ENCODE measurements at regions not wholly inside any gene's neighbourhood (a gene's known extent, or its start where the extent isn't known, plus 50 kb on each side); places are given as distances from the start of the nearest gene placed in this dataset.
A peak's percentile ranks its signal among the peaks of the same experiment; 100 is the strongest.

DNA sequence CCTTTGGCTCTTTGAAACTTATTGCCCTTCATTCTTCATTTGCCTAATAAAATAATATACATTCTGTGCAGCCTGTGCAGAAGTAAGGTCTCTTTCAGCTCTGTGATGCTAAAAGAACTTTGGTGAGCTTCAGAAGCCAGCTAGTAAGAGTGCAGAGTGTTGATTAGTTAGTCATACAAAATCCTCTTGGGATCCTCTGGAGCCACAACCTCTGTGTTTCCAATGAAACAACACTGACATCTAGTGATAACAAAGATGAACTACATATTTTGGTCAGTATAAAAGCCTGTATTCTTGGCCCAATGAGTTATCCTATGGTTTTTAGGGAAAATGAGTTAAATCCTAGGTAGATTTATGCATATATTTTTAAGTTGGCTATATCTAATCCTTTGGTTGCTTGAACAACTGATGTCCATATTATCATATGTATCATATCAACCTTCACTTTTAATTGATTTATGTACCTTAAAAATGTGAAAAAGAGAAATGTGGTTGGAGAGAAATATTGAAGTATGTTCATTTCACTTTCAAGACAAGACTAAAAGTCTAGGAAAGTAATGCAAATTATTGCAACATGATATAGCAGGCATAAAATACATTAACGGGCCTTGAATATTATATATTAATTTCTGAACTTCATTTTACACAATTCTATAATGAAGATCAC lies 158.4 kb downstream of the KLHL28 start:
- Mint-ChIP-seq H3K36me3 (no peaks in the 10 kb centered on the region), H3K4me1 (ENCODE audit: unreplicated experiment) (peaks cover 6% of the 10 kb centered on the region), H3K27ac (no peak overlapping the region), H3K4me3 (no peak overlapping the region), H3K27me3 (peaks cover 4% of the 10 kb centered on the region), H3K9me3 (peaks cover 4% of the 10 kb centered on the region)
- TF ChIP-seq, protein P1, sequence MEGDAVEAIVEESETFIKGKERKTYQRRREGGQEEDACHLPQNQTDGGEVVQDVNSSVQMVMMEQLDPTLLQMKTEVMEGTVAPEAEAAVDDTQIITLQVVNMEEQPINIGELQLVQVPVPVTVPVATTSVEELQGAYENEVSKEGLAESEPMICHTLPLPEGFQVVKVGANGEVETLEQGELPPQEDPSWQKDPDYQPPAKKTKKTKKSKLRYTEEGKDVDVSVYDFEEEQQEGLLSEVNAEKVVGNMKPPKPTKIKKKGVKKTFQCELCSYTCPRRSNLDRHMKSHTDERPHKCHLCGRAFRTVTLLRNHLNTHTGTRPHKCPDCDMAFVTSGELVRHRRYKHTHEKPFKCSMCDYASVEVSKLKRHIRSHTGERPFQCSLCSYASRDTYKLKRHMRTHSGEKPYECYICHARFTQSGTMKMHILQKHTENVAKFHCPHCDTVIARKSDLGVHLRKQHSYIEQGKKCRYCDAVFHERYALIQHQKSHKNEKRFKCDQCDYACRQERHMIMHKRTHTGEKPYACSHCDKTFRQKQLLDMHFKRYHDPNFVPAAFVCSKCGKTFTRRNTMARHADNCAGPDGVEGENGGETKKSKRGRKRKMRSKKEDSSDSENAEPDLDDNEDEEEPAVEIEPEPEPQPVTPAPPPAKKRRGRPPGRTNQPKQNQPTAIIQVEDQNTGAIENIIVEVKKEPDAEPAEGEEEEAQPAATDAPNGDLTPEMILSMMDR (conservative IDR thresholded peaks at IDR 0.05): peak; percentile 87
- no peak for DNase-seq (ENCODE audit: extremely low spot score, unreplicated experiment)

- H3K27me3 Mint-ChIP-seq: no peaks in the 10 kb centered on the region
- DNase-seq (ENCODE audit: extremely low spot score, unreplicated experiment): no peak
- peaks cover 6% of the 10 kb centered on the region for H3K4me1 Mint-ChIP-seq (ENCODE audit: unreplicated experiment)
- no peaks in the 10 kb centered on the region for H3K36me3 Mint-ChIP-seq
- TF ChIP-seq, protein P1 (conservative IDR thresholded peaks at IDR 0.05): no peak
- H3K27ac Mint-ChIP-seq: no peak overlapping the region
- H3K4me3 Mint-ChIP-seq: no peak overlapping the region
- H3K9me3 Mint-ChIP-seq: peaks cover 4% of the 10 kb centered on the region
Measured at GRCh38 chr14:44798386-44799242, 163.1 kb downstream of the KLHL28 start.

DNA sequence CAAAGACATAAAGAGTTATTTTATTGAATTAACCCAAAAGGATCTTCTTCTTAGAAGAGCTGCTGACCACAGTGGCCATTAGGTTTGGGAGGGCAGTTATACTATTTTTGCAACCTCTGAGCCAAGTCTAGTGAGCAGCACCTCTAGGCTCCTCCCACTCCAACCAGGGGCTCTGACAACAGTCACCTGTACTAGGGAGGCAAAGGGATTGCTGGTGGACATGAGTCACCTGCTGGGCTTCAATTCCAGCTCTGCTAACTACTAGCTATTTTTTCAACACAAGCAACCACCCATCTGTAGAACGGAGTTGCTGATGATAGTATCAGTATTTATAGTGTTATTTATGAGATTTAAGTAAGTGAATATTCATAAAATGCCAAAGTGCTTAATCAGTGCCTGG lies 166.0 kb downstream of the KLHL28 start:
- TF ChIP-seq, protein P1 (conservative IDR thresholded peaks at IDR 0.05): no peak
- no peak overlapping the region for H3K4me3 Mint-ChIP-seq
- no peaks in the 10 kb centered on the region for H3K4me1 Mint-ChIP-seq (ENCODE audit: unreplicated experiment)
- no peak overlapping the region for H3K27ac Mint-ChIP-seq
- H3K9me3 Mint-ChIP-seq: peaks cover 4% of the 10 kb centered on the region
- H3K36me3 Mint-ChIP-seq: no peaks in the 10 kb centered on the region
- DNase-seq (ENCODE audit: extremely low spot score, unreplicated experiment): no peak
- H3K27me3 Mint-ChIP-seq: no peaks in the 10 kb centered on the region

- H3K27me3 Mint-ChIP-seq: no peaks in the 10 kb centered on the region
- DNase-seq (ENCODE audit: extremely low spot score, unreplicated experiment): no peak
- H3K9me3 Mint-ChIP-seq: no peaks in the 10 kb centered on the region
- no peaks in the 10 kb centered on the region for H3K4me1 Mint-ChIP-seq (ENCODE audit: unreplicated experiment)
- H3K27ac Mint-ChIP-seq: no peak overlapping the region
- TF ChIP-seq, protein P1 (conservative IDR thresholded peaks at IDR 0.05): no peak
- H3K4me3 Mint-ChIP-seq: no peak overlapping the region
- H3K36me3 Mint-ChIP-seq: no peaks in the 10 kb centered on the region
Measured at GRCh38 chr14:44791730-44792129, 170.0 kb downstream of the KLHL28 start.

DNA sequence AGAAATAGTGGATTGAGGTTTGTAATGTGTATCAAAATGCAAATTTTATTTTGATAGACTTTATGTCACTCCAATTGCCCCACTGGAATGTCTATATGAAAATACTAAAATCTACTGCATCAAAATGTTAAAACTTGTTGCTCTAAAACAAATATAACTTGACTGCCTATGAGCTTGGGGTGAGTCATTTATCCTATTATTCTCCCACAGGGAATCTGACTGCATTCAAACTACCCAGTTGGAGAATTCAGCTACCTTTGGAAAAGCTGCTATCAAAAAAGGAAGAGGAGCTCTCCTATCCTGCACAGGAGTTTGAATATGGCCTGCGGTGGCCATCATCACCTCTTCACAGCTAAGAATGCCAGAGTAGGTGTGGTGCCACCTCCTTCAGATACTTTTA lies 173.1 kb downstream of the KLHL28 start:
- no peaks in the 10 kb centered on the region for H3K27me3 Mint-ChIP-seq
- H3K36me3 Mint-ChIP-seq: no peaks in the 10 kb centered on the region
- TF ChIP-seq, protein P1 (conservative IDR thresholded peaks at IDR 0.05): no peak
- no peak for DNase-seq (ENCODE audit: extremely low spot score, unreplicated experiment)
- peaks cover 4% of the 10 kb centered on the region for H3K9me3 Mint-ChIP-seq
- H3K4me1 Mint-ChIP-seq (ENCODE audit: unreplicated experiment): no peaks in the 10 kb centered on the region
- H3K27ac Mint-ChIP-seq: no peak overlapping the region
- H3K4me3 Mint-ChIP-seq: no peak overlapping the region
